H1 (cell line): ENCODE measurements at regions not wholly inside any gene's neighbourhood (a gene's known extent, or its start where the extent isn't known, plus 50 kb on each side); places are given as distances from the start of the nearest gene placed in this dataset.

ENCODE experiments used
- CBX5 ChIP-seq: fragments of 300-800, 300-1000 bp; sonication (generic); IDR thresholded peaks from 2 replicates; pipeline ENCODE4 v1.7.1; 2016; ENCODE audit warnings: antibody characterized with exemption, low read length, low read depth
- CHD2 ChIP-seq: IDR thresholded peaks from 2 replicates; pipeline ENCODE4 v1.6.1; 2012; ENCODE audit warnings: low read length, improper control_type of control experiment
- RNF2 ChIP-seq: fragments of 200-900, 300-1000 bp; sonication (generic); IDR thresholded peaks from 2 replicates; pipeline ENCODE4 v1.7.1; 2016; ENCODE audit warnings: borderline replicate concordance, low read depth, mild to moderate bottlenecking, antibody characterized with exemption, low read length; ENCODE audit not compliant: poor library complexity, severe bottlenecking; ENCODE audit errors: missing control alignments
- SIN3A ChIP-seq, 2 experiments: IDR thresholded peaks in 1 of 2; conservative IDR thresholded peaks in 1 of 2; 2 replicates each; pipeline ENCODE4 v1.6.1; 2011 to 2012; ENCODE audit warnings: low read length in 2 of 2, improper control_type of control experiment in 1 of 2, low read depth in 1 of 2, mild to moderate bottlenecking in 1 of 2
- SP1 ChIP-seq: IDR thresholded peaks from 2 replicates; pipeline ENCODE4 v1.6.1; 2011; ENCODE audit warnings: low read depth, low read length
- TF ChIP-seq, protein P1 (sequence below): IDR thresholded peaks from 2 replicates; pipeline ENCODE4 v1.6.1; 2011; ENCODE audit warnings: low read depth, mild to moderate bottlenecking, low read length; ENCODE audit not compliant: insufficient read depth

DNA sequence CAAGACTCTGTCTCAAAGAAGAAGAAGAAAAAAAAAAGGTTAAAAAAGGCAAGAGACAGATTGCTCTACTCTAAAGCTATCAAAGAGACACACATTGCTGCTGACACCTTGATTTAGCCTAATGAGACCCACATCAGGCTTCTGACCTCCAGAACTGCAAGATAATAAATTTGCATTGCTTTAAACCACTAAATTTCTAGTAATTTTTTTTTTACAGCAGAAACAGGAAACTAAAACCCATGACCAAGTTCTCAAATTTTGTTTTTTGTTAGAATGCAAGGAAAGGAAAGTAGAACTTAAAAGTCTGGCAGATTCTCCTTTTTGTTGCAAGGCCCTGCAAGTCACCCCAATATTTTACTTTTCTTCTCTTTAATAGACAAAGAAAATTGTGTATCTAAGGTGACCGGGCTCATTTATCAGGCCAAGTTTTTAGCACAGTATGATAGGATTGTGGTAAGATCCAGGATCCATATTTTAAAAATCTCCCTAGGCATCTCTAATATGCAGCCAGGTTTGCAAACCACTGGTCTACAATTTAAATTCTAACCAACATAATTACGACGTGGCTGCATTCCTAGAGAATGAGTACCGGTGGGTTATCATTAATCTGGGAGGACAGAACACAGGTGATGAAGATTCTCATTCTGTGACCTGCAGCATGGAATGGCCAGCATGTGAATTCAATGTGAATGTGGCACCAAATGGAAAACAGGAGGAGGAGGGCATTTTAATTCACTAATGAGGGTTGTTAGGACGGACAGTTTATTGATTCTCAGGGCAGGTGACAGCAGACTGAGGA is 56.7 kb upstream of the MED4 start (continued):
- TF ChIP-seq, protein P1, sequence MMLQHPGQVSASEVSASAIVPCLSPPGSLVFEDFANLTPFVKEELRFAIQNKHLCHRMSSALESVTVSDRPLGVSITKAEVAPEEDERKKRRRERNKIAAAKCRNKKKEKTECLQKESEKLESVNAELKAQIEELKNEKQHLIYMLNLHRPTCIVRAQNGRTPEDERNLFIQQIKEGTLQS, result no peak
- no peak for TF ChIP-seq SP1
- TF ChIP-seq SIN3A (conservative IDR thresholded peaks at IDR 0.05 in 1 of 2, IDR thresholded peaks at IDR 0.05 in 1 of 2; ENCODE audit: low read depth in 1 of 2, low read length in 2 of 2), result no peak
- no peak for TF ChIP-seq CBX5
- no peak for TF ChIP-seq CHD2
- no peak for TF ChIP-seq RNF2
